NCI-H2196 (cell line): ENCODE measurements at regions not wholly inside any gene's neighbourhood (a gene's known extent, or its start where the extent isn't known, plus 50 kb on each side); places are given as distances from the start of the nearest gene placed in this dataset.

Experiments
- DNase-seq: peaks from one replicate; lab custom pipeline; 2025; ENCODE audit not compliant: unreplicated experiment; lab: John Stamatoyannopoulos, UW

GRCh38 chr1:229760478-229760996 is 134.5 kb downstream of the URB2 start:
- DNase-seq, result no peak

GRCh38 chr1:229762891-229763290 is 136.8 kb downstream of the URB2 start:
- DNase-seq, result no peak

- no peak for DNase-seq
These were observed 142.2 kb downstream of the URB2 start for GRCh38 chr1:229768232-229768631.

GRCh38 chr1:229769006-229769405 is 143.0 kb downstream of the URB2 start:
- DNase-seq, result no peak

GRCh38 chr1:229769809-229770208 is 143.8 kb downstream of the URB2 start:
- no peak for DNase-seq

GRCh38 chr1:229778794-229779193 is 152.7 kb downstream of the URB2 start:
- no peak for DNase-seq

- DNase-seq, result no peak
These were observed 155.4 kb downstream of the URB2 start for GRCh38 chr1:229781453-229781852.

- DNase-seq, result no peak
These were observed 156.4 kb downstream of the URB2 start for GRCh38 chr1:229782469-229782868.

GRCh38 chr1:229784834-229785233 is 158.8 kb downstream of the URB2 start:
- no peak for DNase-seq

GRCh38 chr1:229786974-229787610 is 161.0 kb downstream of the URB2 start:
- no peak for DNase-seq

GRCh38 chr1:229788004-229788403 is 162.0 kb downstream of the URB2 start:
- no peak for DNase-seq

- no peak for DNase-seq
These were observed 166.2 kb downstream of the URB2 start for GRCh38 chr1:229792012-229792975.

- DNase-seq, result no peak
These were observed 167.4 kb downstream of the URB2 start for GRCh38 chr1:229793488-229793887.

GRCh38 chr1:229798558-229798957 is 172.5 kb downstream of the URB2 start:
- no peak for DNase-seq

- DNase-seq, result peak; percentile 51
These were observed 177.7 kb downstream of the URB2 start for GRCh38 chr1:229803626-229804217.

- no peak for DNase-seq
These were observed 182.2 kb downstream of the URB2 start for GRCh38 chr1:229808272-229808671.

- no peak for DNase-seq
These were observed 184.1 kb downstream of the URB2 start for GRCh38 chr1:229810140-229810539.

GRCh38 chr1:229810961-229811360 is 184.9 kb downstream of the URB2 start:
- no peak for DNase-seq

- DNase-seq, result no peak
These were observed 186.1 kb downstream of the URB2 start for GRCh38 chr1:229812148-229812547.

GRCh38 chr1:229812693-229813092 is 186.6 kb downstream of the URB2 start:
- DNase-seq, result no peak

GRCh38 chr1:229815076-229815475 is 189.0 kb downstream of the URB2 start:
- no peak for DNase-seq

- DNase-seq, result no peak
These were observed 189.9 kb downstream of the URB2 start for GRCh38 chr1:229815961-229816360.
